Esophagus squamous epithelium (tissue), 4 donors: ENCODE measurements at regions not wholly inside any gene's neighbourhood (a gene's known extent, or its start where the extent isn't known, plus 50 kb on each side); places are given as distances from the start of the nearest gene placed in this dataset.

Experiments
- CTCF ChIP-seq, 6 experiments: fragments of 450-650 bp in 4 of 6; fragments of 200-600 bp in 2 of 6; sonication (generic) in 2 of 6; IDR thresholded peaks; one replicate each; pipeline ENCODE4 v1.5.1; 2016 to 2019; ENCODE audit warnings: antibody characterized with exemption in 6 of 6, mild to moderate bottlenecking in 4 of 6, moderate library complexity in 4 of 6
- POLR2A ChIP-seq, 4 donors: fragments of 450-650 bp; IDR thresholded peaks; one replicate each; pipeline ENCODE4 v1.6.1; 2017; ENCODE audit warnings: antibody characterized with exemption in 4 of 4, mild to moderate bottlenecking in 4 of 4, moderate library complexity in 3 of 4

- TF ChIP-seq CTCF (IDR thresholded peaks at IDR 0.05): no peak
- no peak for TF ChIP-seq POLR2A (IDR thresholded peaks at IDR 0.05)
Measured at GRCh38 chr16:27712251-27712711, 162.3 kb downstream of the KATNIP start.
